Nephron (organoid): ENCODE measurements at regions not wholly inside any gene's neighbourhood (a gene's known extent, or its start where the extent isn't known, plus 50 kb on each side); places are given as distances from the start of the nearest gene placed in this dataset.

Source experiments
- H3K27ac Mint-ChIP-seq, 3 experiments: 2 replicates each; pipeline ENCODE4 v1.8.0; 2020; ENCODE audit warnings: mixed read lengths in 3 of 3, mild to moderate bottlenecking in 2 of 3, moderate library complexity in 1 of 3
- H3K27me3 Mint-ChIP-seq: 2 replicates; pipeline ENCODE4 v1.8.0; 2021; ENCODE audit warnings: low read depth, mild to moderate bottlenecking, moderate library complexity, mixed read lengths
- H3K36me3 Mint-ChIP-seq: 2 replicates; pipeline ENCODE4 v1.8.0; 2020; ENCODE audit warnings: low read depth, mixed read lengths
- H3K4me1 Mint-ChIP-seq: 2 replicates; pipeline ENCODE4 v1.8.0; 2020; ENCODE audit warnings: mixed read lengths
- H3K4me3 Mint-ChIP-seq, 3 experiments: 2 replicates each; pipeline ENCODE4 v1.8.0; 2020; ENCODE audit warnings: mild to moderate bottlenecking in 3 of 3, mixed read lengths in 3 of 3, moderate library complexity in 2 of 3
- H3K9me3 Mint-ChIP-seq: 2 replicates; pipeline ENCODE4 v1.8.0; 2020; ENCODE audit warnings: mixed read lengths
- CTCF ChIP-seq, 3 experiments: fragments of 200-600 bp; sonication (generic); IDR thresholded peaks; one replicate each; pipeline ENCODE4 v1.5.0; 2021; ENCODE audit warnings: antibody characterized with exemption in 3 of 3; ENCODE audit not compliant: unreplicated experiment in 3 of 3

DNA sequence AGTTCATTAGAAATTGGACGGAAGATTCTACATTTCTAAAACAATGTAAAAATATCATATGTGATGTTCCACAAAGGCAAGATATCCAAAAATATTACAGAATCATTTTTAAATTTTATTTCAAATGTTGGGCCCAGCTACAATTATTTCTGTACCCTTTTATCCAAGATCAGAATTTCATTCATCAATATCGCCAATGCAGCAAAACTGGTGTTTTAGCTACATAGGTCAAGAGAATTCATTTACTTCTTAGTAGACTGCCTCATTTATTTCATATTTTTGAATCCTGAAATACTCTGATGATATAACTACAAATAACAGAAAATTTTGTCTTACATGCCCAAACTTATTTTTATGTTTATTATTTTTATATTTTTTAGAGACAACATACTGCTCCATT lies 143.1 kb downstream of the CMPK2 start:
- H3K9me3 Mint-ChIP-seq: peaks cover 2% of the 10 kb centered on the region
- no peaks in the 10 kb centered on the region for H3K4me1 Mint-ChIP-seq
- no peaks in the 10 kb centered on the region for H3K36me3 Mint-ChIP-seq
- no peak for TF ChIP-seq CTCF (IDR thresholded peaks at IDR 0.05; ENCODE audit: unreplicated experiment in 3 of 3)
- H3K27me3 Mint-ChIP-seq: no peaks in the 10 kb centered on the region
- no peak overlapping the region for H3K4me3 Mint-ChIP-seq
- no peak overlapping the region for H3K27ac Mint-ChIP-seq

DNA sequence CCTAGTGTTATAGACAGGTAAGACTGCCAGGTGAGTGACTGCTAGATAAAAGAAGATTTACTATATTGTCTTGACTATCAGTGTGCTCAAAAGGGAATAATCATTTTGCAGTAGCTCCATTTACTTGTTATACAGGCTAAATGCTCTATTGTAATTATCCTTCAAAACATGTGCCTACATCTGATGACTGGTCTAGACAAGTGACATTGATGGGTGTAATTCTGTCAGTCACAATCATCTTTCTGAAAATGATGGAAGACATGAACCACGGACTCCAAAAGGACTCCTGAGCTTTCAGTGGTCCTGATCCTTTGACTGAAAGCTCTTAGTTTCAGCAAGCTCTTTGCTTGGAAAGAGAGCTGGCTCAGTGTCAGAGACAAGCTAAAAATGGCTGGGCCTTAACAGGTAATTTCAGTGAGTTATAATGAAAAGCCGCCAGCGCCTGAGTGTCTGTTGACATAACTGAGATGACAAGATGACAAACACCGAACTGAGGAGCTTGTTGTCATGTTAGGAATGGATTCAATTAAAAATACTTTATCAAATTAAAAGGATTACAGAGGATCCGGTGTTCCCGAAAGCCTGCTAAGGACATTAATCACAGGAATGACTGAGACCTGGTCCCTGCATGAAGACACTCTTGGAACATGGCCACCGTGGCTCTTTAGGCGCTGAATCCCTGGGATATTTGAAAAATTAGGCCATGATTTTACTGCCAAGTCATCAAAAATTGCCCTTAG lies 141.7 kb downstream of the CMPK2 start:
- no peak for TF ChIP-seq CTCF (IDR thresholded peaks at IDR 0.05; ENCODE audit: unreplicated experiment in 3 of 3)
- no peak overlapping the region for H3K4me3 Mint-ChIP-seq

GRCh38 chr2:6724605-6725140 lies 141.0 kb downstream of the CMPK2 start:
- no peak for TF ChIP-seq CTCF (IDR thresholded peaks at IDR 0.05; ENCODE audit: unreplicated experiment in 3 of 3)
- Mint-ChIP-seq H3K27ac (no peak overlapping the region), H3K4me1 (no peaks in the 10 kb centered on the region), H3K9me3 (peaks cover 2% of the 10 kb centered on the region), H3K36me3 (no peaks in the 10 kb centered on the region), H3K27me3 (no peaks in the 10 kb centered on the region), H3K4me3 (no peak overlapping the region)

More for the DNA sequence above, 141.7 kb downstream of the CMPK2 start:
- no peaks in the 10 kb centered on the region for H3K27me3 Mint-ChIP-seq
- no peaks in the 10 kb centered on the region for H3K4me1 Mint-ChIP-seq
- H3K27ac Mint-ChIP-seq: no peak overlapping the region
- no peaks in the 10 kb centered on the region for H3K36me3 Mint-ChIP-seq
- peaks cover 2% of the 10 kb centered on the region for H3K9me3 Mint-ChIP-seq

- Mint-ChIP-seq H3K4me1 (no peaks in the 10 kb centered on the region), H3K4me3 (no peak overlapping the region), H3K9me3 (peaks cover 4% of the 10 kb centered on the region), H3K27ac (no peak overlapping the region), H3K27me3 (peaks cover 5% of the 10 kb centered on the region), H3K36me3 (no peaks in the 10 kb centered on the region)
- TF ChIP-seq CTCF (IDR thresholded peaks at IDR 0.05; ENCODE audit: unreplicated experiment in 3 of 3): no peak
These were observed 137.6 kb downstream of the CMPK2 start for GRCh38 chr2:6728156-6728555.

DNA sequence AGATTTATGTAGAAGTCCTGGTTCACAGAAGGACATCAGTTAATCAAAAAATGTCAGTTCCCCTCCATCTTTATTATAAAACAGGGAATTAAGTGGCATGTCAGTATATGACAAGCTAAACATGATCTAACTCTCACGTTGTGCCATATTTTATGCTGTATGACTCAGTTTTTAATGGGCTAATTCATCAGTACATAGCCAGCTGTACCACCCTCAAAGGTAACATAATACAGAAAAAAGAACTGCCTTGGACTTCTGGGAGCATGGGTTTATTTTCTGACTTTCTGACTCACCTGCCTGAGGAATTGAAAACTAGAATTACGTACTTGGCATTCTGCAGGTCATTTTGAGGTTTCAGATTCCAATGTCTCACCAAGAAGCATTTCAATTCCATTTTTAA lies 135.7 kb downstream of the CMPK2 start:
- Mint-ChIP-seq H3K9me3 (peaks cover 4% of the 10 kb centered on the region), H3K36me3 (no peaks in the 10 kb centered on the region), H3K4me1 (no peaks in the 10 kb centered on the region), H3K4me3 (no peak overlapping the region), H3K27ac (no peak overlapping the region), H3K27me3 (peaks cover 5% of the 10 kb centered on the region)
- TF ChIP-seq CTCF (IDR thresholded peaks at IDR 0.05; ENCODE audit: unreplicated experiment in 3 of 3): no peak
